Stimulated activated CD4-positive, alpha-beta T cell treated with anti-CD3 and anti-CD28 coated beads, Interleukin-12 subunit alpha, Interleukin-12 subunit beta, amount 100 ng/mL, for 4 hours (primary cell): ENCODE measurements at regions not wholly inside any gene's neighbourhood (a gene's known extent, or its start where the extent isn't known, plus 50 kb on each side); places are given as distances from the start of the nearest gene placed in this dataset.

Experiments used
- DNase-seq: peaks from one replicate; pipeline ENCODE4 v3.0.0-alpha.2; 2020

DNA sequence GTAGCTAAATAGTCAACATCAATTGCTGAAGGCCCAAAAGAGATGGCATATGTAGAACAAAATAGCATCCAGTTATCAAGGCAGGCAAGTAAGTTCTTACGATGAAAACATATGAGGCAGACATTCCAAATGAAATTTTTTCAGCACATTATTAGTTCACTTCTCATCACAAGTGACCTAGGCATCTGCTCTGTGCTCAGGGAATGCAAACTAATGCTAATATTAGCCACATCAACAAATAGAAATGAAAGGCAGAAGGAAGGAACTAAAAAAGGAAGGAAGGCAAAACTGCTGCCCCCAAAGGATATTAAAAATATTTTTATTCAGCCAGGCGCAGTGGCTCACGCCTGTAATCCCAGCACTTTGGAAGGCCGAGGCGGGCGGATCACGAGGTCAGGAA lies 51.2 kb upstream of the ROCK1 start:
- no peak for DNase-seq

DNA sequence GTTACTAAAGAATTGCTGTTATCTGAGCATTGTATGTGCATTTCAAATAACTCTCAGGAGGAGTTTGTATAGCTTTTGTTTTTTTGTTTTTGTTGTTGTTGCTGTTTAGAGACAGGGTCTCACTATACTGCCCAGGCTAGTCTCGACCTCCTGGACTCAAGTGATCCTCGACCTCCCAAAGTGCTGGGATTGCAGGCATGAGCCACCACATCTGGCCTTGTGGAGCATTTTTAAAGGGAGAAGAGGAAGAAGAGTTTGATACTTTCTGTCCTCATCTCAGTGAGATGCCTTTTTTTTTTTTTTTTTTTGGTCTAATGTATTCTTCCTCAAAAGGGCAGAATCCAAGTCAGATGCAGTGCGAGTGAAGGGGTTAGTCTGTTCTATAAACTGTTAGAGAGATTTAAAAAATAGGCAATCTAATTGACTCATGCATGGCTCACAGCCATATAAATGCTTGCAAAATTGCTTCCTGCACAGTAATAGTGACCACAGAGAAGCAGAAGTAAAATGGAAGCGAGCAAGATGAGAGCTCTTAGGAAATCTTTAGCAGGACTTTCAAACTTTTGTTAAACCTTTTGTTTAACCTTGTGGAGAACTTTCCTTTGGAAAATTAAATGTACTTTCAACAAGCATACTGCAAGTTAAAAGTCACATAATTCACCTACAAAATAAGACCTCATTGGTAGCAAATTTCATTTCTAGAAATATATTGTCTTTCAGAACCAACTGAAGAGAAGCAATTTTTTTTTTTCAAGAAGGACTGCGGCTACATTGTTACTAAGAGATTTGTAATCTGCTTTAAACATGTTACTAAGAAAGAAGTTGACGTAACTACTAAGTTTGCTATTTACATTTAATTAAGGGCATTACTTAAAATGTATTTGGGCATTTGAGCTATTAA lies 52.3 kb upstream of the ROCK1 start:
- no peak for DNase-seq

GRCh38 chr18:21164548-21165095 lies 53.0 kb upstream of the ROCK1 start:
- no peak for DNase-seq

DNA sequence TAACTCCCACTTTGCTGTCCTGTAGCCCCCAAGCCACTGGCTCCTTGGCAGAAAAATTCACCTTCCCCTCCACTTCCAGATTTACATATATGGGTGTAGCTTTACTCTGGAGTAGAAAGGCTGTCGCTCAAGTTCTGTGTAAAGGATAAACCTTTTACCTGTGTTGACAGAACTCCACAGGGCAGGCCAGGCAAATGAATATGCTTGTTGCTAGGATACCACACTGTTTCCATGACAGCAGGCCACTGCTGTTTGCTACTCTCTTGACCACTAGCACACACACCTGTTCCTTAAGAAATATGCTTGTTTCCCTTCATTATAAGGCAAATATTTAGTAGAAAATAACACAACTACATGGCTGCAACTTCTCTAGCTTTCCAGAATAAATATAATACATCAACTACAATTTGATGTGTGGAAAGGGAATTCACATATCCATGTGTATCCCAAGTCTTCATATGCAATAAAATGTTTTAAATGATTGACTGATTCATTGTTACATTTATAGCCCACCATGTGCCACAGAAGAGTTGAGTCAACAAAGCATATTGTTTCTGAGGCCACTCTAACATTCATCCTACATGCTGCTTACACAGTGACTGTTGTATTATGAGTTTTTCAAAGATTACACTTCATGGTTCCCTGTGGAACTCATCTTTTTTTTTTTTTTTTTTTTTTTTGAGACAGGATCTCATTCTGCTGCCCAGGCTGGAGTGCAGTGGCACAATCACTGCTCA lies 56.2 kb upstream of the ROCK1 start:
- DNase-seq, result no peak

GRCh38 chr18:21168880-21169279 lies 57.3 kb upstream of the ROCK1 start:
- DNase-seq, result no peak

- no peak for DNase-seq
Measured at GRCh38 chr18:21177822-21178221, 64.2 kb upstream of the GREB1L start.

DNA sequence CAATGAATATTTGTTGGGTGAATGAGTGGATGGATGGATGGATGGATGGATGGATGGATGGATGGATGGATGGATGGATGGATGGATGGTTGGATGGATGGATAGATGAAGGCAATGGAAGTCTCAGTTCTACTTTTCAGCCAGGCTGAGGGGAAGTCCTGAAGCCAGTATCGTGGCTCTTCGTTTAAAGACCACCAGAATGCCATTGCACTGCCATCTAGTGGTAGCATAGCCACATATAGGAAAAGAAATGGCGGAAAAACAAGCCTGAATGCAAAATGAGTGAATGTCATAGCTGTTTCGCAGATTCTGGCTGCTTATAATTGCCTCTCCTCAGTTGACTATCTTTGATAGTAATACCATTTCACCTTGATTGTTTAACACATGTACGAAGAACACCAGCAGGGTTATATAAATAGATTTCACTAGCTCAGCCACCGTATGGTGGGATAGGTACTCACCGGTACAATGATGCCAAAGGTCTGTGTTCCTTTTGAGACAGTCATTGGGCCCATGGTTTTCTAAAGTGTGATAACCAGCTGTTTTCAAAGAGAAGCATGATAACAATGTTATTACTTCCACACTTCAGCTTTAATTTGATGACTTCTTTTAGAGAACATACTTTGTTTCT lies 62.3 kb upstream of the GREB1L start:
- peak; percentile 26 for DNase-seq

GRCh38 chr18:21180588-21180987 lies 61.4 kb upstream of the GREB1L start:
- DNase-seq, result no peak

GRCh38 chr18:21181766-21182165 lies 60.3 kb upstream of the GREB1L start:
- DNase-seq, result no peak

GRCh38 chr18:21183670-21184069 lies 58.4 kb upstream of the GREB1L start:
- DNase-seq, result no peak

DNA sequence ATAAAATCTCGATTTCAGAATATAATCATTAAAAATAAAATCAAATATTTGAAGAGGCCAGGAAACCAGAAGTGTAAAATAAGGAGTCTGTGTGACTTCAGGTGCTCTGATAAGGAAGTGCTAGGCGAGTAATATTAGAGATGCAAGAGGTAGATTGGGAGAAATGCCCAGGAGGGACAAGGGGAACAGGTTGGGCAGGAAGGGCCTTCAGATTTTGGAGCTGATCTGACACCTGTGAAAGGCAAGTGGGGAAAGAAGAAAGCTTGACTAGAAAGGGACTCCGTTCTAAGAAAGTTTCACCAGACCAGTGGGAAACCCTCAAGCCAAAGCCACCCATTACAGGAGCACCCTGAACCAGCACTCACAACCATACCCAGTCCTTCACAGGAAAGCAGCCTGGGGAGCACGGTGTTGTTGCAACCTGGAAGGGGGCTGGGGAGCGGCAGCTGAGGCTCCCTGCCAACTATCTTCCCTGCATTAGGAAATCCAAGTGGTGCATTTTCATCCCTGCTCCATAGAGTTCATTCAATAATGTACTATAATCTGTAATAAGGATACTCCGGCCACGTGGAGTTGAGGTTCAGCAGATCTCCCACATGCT lies 57.5 kb upstream of the GREB1L start:
- DNase-seq, result no peak

- DNase-seq, result no peak
Measured at GRCh38 chr18:21187886-21188285, 54.1 kb upstream of the GREB1L start.

GRCh38 chr18:21191596-21192307 lies 50.3 kb upstream of the GREB1L start:
- DNase-seq, result peak; percentile 6
